GM12891 (cell line): ENCODE measurements at regions not wholly inside any gene's neighbourhood (a gene's known extent, or its start where the extent isn't known, plus 50 kb on each side); places are given as distances from the start of the nearest gene placed in this dataset.

Experiments used
- PAX5 ChIP-seq: IDR thresholded peaks from 2 replicates; pipeline ENCODE4 v1.6.1; 2011; ENCODE audit warnings: low read length, moderate library complexity, mild to moderate bottlenecking; ENCODE audit not compliant: insufficient read depth, severe bottlenecking
- POLR2A ChIP-seq: IDR thresholded peaks from 2 replicates; pipeline ENCODE4 v1.6.1; 2011; ENCODE audit warnings: low read depth, low read length, control low read depth
- TAF1 ChIP-seq: IDR thresholded peaks from 2 replicates; pipeline ENCODE4 v1.6.1; 2011; ENCODE audit warnings: low read depth, low read length, control low read depth

DNA sequence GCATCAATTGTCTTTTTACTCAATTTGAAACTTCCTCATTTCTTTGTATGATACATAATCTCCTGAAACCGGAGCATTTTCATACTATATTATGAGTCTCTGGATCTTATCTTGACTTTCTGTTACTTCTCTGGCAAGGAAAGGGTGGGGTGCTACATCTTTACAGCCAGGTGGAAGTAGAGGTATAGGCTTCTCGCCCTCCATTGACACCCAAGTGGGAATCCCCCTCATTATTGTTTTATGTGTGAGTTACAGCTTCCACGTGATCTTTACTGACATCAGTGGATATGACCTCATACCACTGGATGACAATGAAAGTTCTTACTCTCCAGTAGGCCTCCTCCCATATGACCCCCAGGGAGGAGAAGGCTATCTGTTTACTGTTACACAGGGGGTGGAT is 262.1 kb upstream of the DACH1 start:
- TF ChIP-seq POLR2A = no peak
- no peak for TF ChIP-seq TAF1
- TF ChIP-seq PAX5 = no peak
